OCI-LY7 (cell line): ENCODE measurements at regions not wholly inside any gene's neighbourhood (a gene's known extent, or its start where the extent isn't known, plus 50 kb on each side); places are given as distances from the start of the nearest gene placed in this dataset.

Experiments
- BruUV-seq: library from RNA; stranded (reverse); fragments of 400-500 nt; replicated peaks from 2 replicates; lab custom pipeline; 2021; lab: Mats Ljungman, UMichigan
- CTCF ChIA-PET: fragments of 300-600 bp; sonication (Branson Sonifier 250); formaldehyde crosslinking; loops from one replicate; lab custom pipeline; 2022; ENCODE audit warnings: antibody characterized with exemption; ENCODE audit not compliant: unreplicated experiment; lab: Charles Lee
- POLR2A ChIA-PET: fragments of 300-600 bp; sonication (Branson Sonifier 250); formaldehyde crosslinking; loops from one replicate; lab custom pipeline; 2022; ENCODE audit warnings: antibody characterized with exemption; lab: Charles Lee
- DNase-seq: peaks from one replicate; pipeline ENCODE4 v3.0.0-alpha.2; 2015; ENCODE audit warnings: low spot score
- H2AFZ ChIP-seq: fragments of 200-600 bp; sonication (generic), shearing (Covaris generic); 2 replicates; pipeline ENCODE4 v1.6.1; 2014; ENCODE audit warnings: mild to moderate bottlenecking, antibody characterized with exemption, low read length, moderate library complexity
- H3K27ac ChIP-seq: fragments of 200-600 bp; sonication (generic); 2 replicates; pipeline ENCODE4 v1.5.1; 2014; ENCODE audit warnings: mixed run types, low read depth, mild to moderate bottlenecking, moderate library complexity, low read length, inconsistent platforms; ENCODE audit not compliant: poor library complexity, severe bottlenecking
- H3K36me3 ChIP-seq: fragments of 200-600 bp; sonication (generic); 2 replicates; pipeline ENCODE4 v1.6.1; 2014; ENCODE audit warnings: mild to moderate bottlenecking, antibody characterized with exemption, low read length, moderate library complexity, mixed read lengths; ENCODE audit not compliant: insufficient read depth
- H3K4me1 ChIP-seq: fragments of 200-600 bp; sonication (generic); 2 replicates; pipeline ENCODE4 v1.5.1; 2014; ENCODE audit warnings: mild to moderate bottlenecking, low read length; ENCODE audit not compliant: insufficient read depth, poor library complexity, severe bottlenecking
- H3K4me2 ChIP-seq: fragments of 200-600 bp; sonication (generic); 2 replicates; pipeline ENCODE4 v1.6.1; 2014; ENCODE audit warnings: mild to moderate bottlenecking, low read length
- H3K4me3 ChIP-seq: fragments of 200-600 bp; sonication (generic); 2 replicates; pipeline ENCODE4 v1.5.1; 2014; ENCODE audit warnings: mild to moderate bottlenecking, low read depth, low read length; ENCODE audit not compliant: poor library complexity, severe bottlenecking
- H3K79me2 ChIP-seq: fragments of 200-600 bp; sonication (generic); 2 replicates; pipeline ENCODE4 v1.6.1; 2016; ENCODE audit warnings: low read depth, mild to moderate bottlenecking, low read length, moderate library complexity, mixed read lengths; ENCODE audit not compliant: insufficient read depth
- H3K9me2 ChIP-seq: fragments of 200-600 bp; sonication (generic); 2 replicates; pipeline ENCODE4 v1.6.1; 2016; ENCODE audit warnings: mild to moderate bottlenecking, low read length, mixed read lengths; ENCODE audit not compliant: insufficient read depth
- H3K9me3 ChIP-seq: fragments of 200-600 bp; sonication (generic); 2 replicates; pipeline ENCODE4 v1.6.1; 2014; ENCODE audit warnings: mild to moderate bottlenecking, mixed run types, low read length, mixed read lengths
- H4K20me1 ChIP-seq: fragments of 200-600 bp; sonication (generic); 2 replicates; pipeline ENCODE4 v1.6.1; 2014; ENCODE audit warnings: mild to moderate bottlenecking, antibody characterized with exemption, low read length, moderate library complexity, mixed read lengths; ENCODE audit not compliant: insufficient read depth
- EZH2phosphoT487 ChIP-seq: fragments of 200-600 bp; sonication (generic); IDR thresholded peaks from 2 replicates; pipeline ENCODE4 v1.6.1; 2018; ENCODE audit warnings: low read depth, borderline replicate concordance, mild to moderate bottlenecking, mixed run types, antibody characterized with exemption, low read length, moderate library complexity, mixed read lengths
- intact Hi-C: fragments of 100-400 bp; cut with micrococcal nuclease; formaldehyde crosslinking; loops from one replicate; pipeline ENCODE4 v1.10.0; 2022; ENCODE audit not compliant: unreplicated experiment
- TF ChIP-seq, protein P1 (sequence below): fragments of 200-600 bp; sonication (generic); conservative IDR thresholded peaks from 2 replicates; pipeline ENCODE4 v1.5.1; 2014; ENCODE audit warnings: mild to moderate bottlenecking, antibody characterized with exemption, low read length, moderate library complexity, mixed read lengths

DNA sequence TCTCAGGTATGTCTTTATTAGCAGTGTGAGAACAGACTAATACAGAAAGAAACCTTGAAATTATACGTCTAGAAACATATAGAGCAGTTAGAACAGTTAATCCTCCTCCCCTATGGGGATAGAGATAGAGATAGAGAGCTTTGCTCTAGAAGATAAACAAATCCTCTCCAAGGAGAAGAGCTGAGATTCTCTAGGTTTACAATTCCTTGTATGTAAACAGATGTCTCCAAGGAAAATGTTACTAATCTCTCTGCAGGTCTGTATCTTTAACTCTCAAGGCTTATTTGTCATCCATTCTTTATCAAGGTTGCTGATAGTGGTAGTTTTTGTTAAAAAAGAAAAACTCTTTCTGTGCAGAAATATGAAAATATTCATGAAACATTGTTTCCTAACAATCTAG, 282.1 kb upstream of the GIMD1 start:
- BruUV-seq: no TSS peak
- no peaks in the 10 kb centered on the region for H3K9me2 ChIP-seq
- no peaks in the 10 kb centered on the region for H4K20me1 ChIP-seq
- TF ChIP-seq, protein P1, sequence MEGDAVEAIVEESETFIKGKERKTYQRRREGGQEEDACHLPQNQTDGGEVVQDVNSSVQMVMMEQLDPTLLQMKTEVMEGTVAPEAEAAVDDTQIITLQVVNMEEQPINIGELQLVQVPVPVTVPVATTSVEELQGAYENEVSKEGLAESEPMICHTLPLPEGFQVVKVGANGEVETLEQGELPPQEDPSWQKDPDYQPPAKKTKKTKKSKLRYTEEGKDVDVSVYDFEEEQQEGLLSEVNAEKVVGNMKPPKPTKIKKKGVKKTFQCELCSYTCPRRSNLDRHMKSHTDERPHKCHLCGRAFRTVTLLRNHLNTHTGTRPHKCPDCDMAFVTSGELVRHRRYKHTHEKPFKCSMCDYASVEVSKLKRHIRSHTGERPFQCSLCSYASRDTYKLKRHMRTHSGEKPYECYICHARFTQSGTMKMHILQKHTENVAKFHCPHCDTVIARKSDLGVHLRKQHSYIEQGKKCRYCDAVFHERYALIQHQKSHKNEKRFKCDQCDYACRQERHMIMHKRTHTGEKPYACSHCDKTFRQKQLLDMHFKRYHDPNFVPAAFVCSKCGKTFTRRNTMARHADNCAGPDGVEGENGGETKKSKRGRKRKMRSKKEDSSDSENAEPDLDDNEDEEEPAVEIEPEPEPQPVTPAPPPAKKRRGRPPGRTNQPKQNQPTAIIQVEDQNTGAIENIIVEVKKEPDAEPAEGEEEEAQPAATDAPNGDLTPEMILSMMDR: no peak
- TF ChIP-seq EZH2phosphoT487: no peak
- no peak for DNase-seq
- no peak overlapping the region for H3K27ac ChIP-seq
- POLR2A ChIA-PET: no interaction called here
- H3K4me2 ChIP-seq: no peak overlapping the region
- CTCF ChIA-PET: no interaction called here
- H3K36me3 ChIP-seq: no peaks in the 10 kb centered on the region
- no peaks in the 10 kb centered on the region for H3K9me3 ChIP-seq
- H3K4me1 ChIP-seq: no peaks in the 10 kb centered on the region
- intact Hi-C loops: no loop called here
- no peak overlapping the region for H2AFZ ChIP-seq
- H3K4me3 ChIP-seq: no peak overlapping the region
- H3K79me2 ChIP-seq: no peaks in the 10 kb centered on the region

GRCh38 chr4:106647451-106647850, 278.9 kb upstream of the GIMD1 start:
- Histone ChIP-seq H3K9me2 (no peaks in the 10 kb centered on the region), H3K79me2 (no peaks in the 10 kb centered on the region), H2AFZ (no peak overlapping the region), H3K4me1 (no peaks in the 10 kb centered on the region), H3K9me3 (no peaks in the 10 kb centered on the region), H3K36me3 (no peaks in the 10 kb centered on the region), H3K4me2 (no peak overlapping the region), H3K27ac (no peak overlapping the region), H3K4me3 (no peak overlapping the region), H4K20me1 (no peaks in the 10 kb centered on the region)
- no TSS peak for BruUV-seq
- POLR2A ChIA-PET: no interaction called here
- intact Hi-C loops: no loop called here
- CTCF ChIA-PET: no interaction called here
- TF ChIP-seq, protein P1: no peak
- TF ChIP-seq EZH2phosphoT487: no peak
- DNase-seq: no peak

DNA sequence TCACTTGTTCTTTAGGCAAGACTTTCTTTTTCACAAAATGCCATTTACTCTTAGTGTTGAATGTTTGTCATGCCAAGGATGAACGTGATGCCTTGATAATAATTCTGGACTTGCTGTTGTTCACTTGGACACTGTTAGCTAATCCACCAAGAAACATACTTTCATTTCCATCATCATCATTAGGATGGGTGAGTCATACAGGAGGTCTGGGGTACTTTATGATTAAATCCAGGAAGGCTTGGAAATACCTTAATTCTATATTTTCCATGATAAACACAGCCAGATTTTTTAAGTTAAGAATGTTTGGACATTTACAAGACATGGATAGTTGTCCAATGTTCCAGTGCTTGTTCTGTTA, 260.7 kb upstream of the GIMD1 start:
- Histone ChIP-seq H3K36me3 (no peaks in the 10 kb centered on the region), H3K9me3 (no peaks in the 10 kb centered on the region), H3K9me2 (no peaks in the 10 kb centered on the region), H3K4me1 (no peaks in the 10 kb centered on the region), H3K4me2 (no peak overlapping the region), H3K27ac (no peak overlapping the region), H2AFZ (no peak overlapping the region), H3K79me2 (no peaks in the 10 kb centered on the region), H3K4me3 (no peak overlapping the region), H4K20me1 (no peaks in the 10 kb centered on the region)
- ChIA-PET POLR2A (no interaction called here), CTCF (no interaction called here)
- BruUV-seq: no TSS peak
- TF ChIP-seq, protein P1: no peak
- TF ChIP-seq EZH2phosphoT487: no peak
- intact Hi-C loops: no loop called here
- DNase-seq: no peak
